GM19452 (cell line): ENCODE measurements at regions not wholly inside any gene's neighbourhood (a gene's known extent, or its start where the extent isn't known, plus 50 kb on each side); places are given as distances from the start of the nearest gene placed in this dataset.

Source experiments
- ATAC-seq: cut with Tn5 transposase; IDR thresholded peaks from one replicate; pipeline ENCODE4 v1.9.1; 2021; ENCODE audit not compliant: unreplicated experiment

DNA sequence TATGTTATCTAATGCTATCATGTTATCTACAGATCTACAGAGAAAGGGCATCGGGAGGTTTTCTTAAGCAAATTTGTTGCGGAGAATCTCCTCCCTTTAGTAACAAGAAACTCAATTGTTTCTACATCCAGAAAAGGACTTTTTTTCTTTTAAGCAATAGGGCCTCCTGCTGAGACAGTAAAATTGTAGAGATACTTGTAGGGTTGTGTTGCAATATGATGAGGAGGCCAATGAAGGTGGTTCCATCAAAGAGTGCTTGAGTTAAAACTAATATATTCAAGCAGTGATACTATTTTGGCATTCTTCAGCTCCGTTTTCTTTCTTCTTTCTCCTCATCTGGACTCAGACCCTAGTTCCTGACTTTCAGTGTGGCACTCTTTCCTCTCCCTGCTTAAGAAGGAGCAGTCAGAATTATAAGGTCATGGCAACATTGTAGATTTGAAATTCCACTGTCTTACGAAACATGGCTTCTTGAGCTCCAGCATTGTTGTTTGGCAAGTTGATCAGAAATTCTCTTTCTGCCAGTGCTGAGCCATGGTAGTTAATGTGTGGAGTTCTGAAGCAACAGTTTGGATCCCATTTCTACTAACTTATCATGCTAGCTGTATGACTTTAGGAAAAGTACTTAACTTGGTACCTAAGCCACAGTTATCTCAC, 202.0 kb upstream of the SLC14A2 start:
- ATAC-seq, result no peak

DNA sequence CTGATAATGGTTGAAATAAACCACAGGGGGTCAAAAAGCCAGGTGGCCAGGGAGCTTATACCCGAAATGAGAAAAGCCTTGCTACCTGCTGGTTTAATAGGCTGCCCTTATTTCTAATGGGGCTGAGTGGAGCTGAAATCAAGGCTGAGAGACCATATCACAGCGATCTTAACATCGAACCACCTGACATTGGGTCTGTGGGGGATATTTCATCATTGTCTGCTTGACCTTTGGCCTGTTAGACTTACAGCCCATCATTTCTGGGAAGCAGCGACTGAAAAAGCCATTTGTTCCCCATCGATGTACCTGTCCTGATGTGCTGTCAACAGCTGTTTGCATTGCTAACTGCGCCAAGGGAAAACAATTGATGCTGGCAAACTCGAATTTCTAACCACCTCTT, 199.7 kb upstream of the SLC14A2 start:
- no peak for ATAC-seq

GRCh38 chr18:45416168-45416567, 199.1 kb upstream of the SLC14A2 start:
- ATAC-seq, result no peak

- no peak for ATAC-seq
Observed at GRCh38 chr18:45417392-45417791, 197.9 kb upstream of the SLC14A2 start.

DNA sequence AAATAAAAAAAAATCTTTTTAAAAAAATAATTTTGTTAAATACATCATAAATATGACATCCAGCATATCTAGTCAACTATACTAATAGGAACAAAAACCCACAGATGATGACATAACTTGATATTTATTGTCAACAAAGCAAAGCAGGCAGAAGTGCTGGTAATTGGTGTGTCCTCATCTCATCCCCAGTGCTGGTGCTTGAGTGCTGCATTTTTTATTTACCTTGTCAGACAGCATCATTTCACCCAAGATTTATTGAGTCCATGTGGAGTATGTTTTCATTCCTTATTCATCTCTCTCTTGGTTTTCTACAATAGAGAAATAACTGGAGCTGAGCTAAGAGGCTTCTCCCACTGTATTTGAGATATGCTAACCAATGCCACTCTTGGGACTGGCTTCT, 191.6 kb upstream of the SLC14A2 start:
- ATAC-seq, result no peak

GRCh38 chr18:45430041-45430440, 185.2 kb upstream of the SLC14A2 start:
- ATAC-seq, result no peak

- no peak for ATAC-seq
Observed at GRCh38 chr18:45435810-45436209, 179.5 kb upstream of the SLC14A2 start.

DNA sequence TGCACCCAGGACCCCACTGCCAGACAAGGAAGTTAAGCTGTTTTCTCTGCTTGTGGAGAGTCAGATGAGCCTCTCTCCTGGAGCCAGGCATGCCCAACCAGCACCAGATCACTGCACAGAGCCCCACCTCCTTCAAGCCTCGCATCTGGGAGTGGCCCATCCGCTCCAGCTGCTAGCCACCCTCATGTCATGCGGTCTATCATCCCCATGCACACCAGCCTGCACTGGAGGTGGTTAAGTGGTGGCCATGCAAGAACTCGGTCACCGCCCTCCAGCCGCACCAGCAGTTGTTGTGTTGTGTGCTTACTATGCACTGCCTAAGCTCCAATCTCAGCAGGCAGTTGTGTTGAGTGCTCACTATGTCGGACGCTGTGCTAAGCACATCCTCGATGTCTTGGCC, 177.9 kb upstream of the SLC14A2 start:
- ATAC-seq, result no peak

DNA sequence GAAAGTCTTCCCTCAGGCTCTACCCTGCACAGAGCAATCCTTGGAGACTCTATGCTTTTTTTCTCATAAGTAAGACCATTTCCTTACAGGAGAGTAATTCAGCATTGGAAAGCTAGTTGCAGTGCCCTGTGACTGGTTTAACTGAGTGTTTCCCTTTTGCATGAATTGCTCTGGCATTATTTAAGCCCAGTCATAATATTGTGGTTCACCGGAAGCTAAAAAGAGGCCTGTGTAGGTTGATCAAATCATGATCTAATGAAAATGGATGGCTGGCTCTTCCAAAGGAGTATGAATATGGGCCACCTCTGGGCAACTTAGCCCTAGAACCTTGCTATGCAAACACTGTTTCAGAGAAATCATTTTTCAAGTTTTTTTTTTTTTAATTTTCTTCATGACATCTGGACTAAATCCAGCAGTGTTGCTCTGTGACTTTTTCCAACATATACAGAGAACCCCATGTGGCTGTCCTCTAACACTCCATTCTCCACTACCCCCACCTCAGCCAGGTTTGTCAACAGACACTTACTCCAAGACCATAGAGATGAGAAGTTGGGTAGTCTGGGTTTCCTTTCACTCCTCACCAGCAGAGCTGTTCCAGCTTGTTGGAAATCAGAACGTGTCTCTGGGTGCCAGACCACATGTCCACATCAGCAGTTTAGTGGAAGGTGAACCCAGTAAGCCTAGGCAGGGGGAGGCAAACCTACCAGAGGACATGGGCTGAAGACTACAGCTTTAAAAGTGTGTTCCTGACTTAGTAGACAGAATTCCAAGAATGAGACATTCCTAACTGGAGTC, 175.2 kb upstream of the SLC14A2 start:
- no peak for ATAC-seq

- no peak for ATAC-seq
Observed at GRCh38 chr18:45441110-45441847, 174.0 kb upstream of the SLC14A2 start.

DNA sequence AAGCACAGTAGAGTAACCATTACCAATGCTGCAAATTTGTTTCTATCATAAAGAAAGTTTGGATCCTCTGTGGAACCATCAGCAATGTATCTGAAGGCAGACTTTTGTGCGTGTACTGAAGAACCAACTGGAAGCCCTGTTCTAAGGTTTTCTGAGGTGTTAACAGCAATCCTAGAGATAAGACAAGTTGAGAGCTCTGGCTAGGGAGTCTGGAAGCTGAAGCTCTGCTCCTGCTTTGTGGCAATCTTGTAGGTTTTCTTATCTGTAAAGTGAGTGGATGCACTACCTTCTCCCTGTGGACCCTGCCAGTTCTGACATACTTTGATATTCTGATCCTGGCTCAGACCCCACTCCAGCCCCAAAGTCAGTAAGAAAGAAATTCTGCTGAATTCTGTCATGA, 171.2 kb upstream of the SLC14A2 start:
- ATAC-seq, result no peak

GRCh38 chr18:45447355-45448265, 167.7 kb upstream of the SLC14A2 start:
- no peak for ATAC-seq

- no peak for ATAC-seq
Observed at GRCh38 chr18:45448871-45449270, 166.4 kb upstream of the SLC14A2 start.

- no peak for ATAC-seq
Observed at GRCh38 chr18:45449418-45450227, 165.7 kb upstream of the SLC14A2 start.

GRCh38 chr18:45456090-45457021, 158.9 kb upstream of the SLC14A2 start:
- no peak for ATAC-seq

GRCh38 chr18:45458033-45458432, 157.2 kb upstream of the SLC14A2 start:
- no peak for ATAC-seq

DNA sequence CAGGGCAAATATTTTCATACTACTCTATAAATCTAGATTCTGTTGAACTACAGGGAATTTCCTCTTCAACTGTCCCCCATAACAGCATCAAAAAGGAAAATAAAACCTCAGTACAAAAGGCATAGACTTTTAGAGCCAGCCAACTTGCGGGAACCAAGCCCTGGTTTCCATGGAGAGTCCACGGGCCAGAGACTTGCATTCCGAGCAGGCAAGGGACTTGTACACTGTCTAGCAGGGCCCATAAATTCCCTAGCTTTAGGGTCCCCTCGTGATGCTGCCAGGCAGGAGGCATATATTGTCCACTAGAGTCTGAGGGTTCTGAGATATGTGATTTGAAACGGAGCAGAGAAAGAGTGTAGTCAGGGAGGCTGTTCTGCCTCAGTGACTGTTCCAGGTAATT, 153.1 kb upstream of the SLC14A2 start:
- no peak for ATAC-seq

DNA sequence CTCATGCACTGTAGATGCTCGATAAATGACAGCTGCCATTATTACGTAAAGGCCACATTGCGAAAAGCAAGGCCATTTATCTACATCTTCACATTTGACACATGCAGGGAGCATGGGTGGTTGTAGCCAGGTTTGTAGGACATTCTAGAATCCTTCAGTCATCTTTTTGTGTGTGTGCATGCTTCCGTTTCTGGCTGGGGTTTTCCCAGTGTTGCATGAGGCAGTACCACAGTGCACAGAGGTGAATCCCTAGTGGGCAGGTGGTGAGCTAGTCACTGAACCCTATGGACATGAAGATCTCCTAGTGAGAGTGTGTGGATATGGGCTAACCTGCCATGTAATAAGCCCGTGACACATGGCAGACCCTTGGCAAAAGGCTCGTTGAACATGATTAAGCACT, 151.8 kb upstream of the SLC14A2 start:
- no peak for ATAC-seq

DNA sequence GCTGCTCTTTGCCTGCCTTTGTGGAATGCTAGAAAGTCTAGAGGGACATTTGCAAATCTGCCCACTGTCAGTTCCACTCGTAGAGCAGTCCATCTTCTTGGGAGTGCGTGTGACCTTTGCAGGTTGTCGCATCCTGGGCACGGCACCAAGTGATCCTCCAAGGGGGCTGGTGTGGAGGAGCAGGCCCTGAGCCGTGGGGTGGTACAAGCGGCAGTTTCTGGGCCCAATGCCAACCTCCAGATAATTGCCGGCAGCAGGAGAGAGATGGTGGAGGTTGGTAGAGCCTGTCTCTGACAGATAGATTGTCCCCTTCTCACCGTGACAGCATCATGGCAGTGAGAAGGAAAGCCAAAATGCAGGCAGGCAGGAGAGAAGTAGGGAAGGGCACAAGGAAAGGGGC, 150.7 kb upstream of the SLC14A2 start:
- no peak for ATAC-seq
